OCI-LY7 (cell line): ENCODE measurements at regions not wholly inside any gene's neighbourhood (a gene's known extent, or its start where the extent isn't known, plus 50 kb on each side); places are given as distances from the start of the nearest gene placed in this dataset.

Source experiments
- BruUV-seq: library from RNA; stranded (reverse); fragments of 400-500 nt; replicated peaks from 2 replicates; lab custom pipeline; 2021; lab: Mats Ljungman, UMichigan
- CTCF ChIA-PET: fragments of 300-600 bp; sonication (Branson Sonifier 250); formaldehyde crosslinking; loops from one replicate; lab custom pipeline; 2022; ENCODE audit warnings: antibody characterized with exemption; ENCODE audit not compliant: unreplicated experiment; lab: Charles Lee
- POLR2A ChIA-PET: fragments of 300-600 bp; sonication (Branson Sonifier 250); formaldehyde crosslinking; loops from one replicate; lab custom pipeline; 2022; ENCODE audit warnings: antibody characterized with exemption; lab: Charles Lee
- DNase-seq: peaks from one replicate; pipeline ENCODE4 v3.0.0-alpha.2; 2015; ENCODE audit warnings: low spot score
- H2AFZ ChIP-seq: fragments of 200-600 bp; sonication (generic), shearing (Covaris generic); 2 replicates; pipeline ENCODE4 v1.6.1; 2014; ENCODE audit warnings: mild to moderate bottlenecking, antibody characterized with exemption, low read length, moderate library complexity
- H3K27ac ChIP-seq: fragments of 200-600 bp; sonication (generic); 2 replicates; pipeline ENCODE4 v1.5.1; 2014; ENCODE audit warnings: mixed run types, low read depth, mild to moderate bottlenecking, moderate library complexity, low read length, inconsistent platforms; ENCODE audit not compliant: poor library complexity, severe bottlenecking
- H3K36me3 ChIP-seq: fragments of 200-600 bp; sonication (generic); 2 replicates; pipeline ENCODE4 v1.6.1; 2014; ENCODE audit warnings: mild to moderate bottlenecking, antibody characterized with exemption, low read length, moderate library complexity, mixed read lengths; ENCODE audit not compliant: insufficient read depth
- H3K4me1 ChIP-seq: fragments of 200-600 bp; sonication (generic); 2 replicates; pipeline ENCODE4 v1.5.1; 2014; ENCODE audit warnings: mild to moderate bottlenecking, low read length; ENCODE audit not compliant: insufficient read depth, poor library complexity, severe bottlenecking
- H3K4me2 ChIP-seq: fragments of 200-600 bp; sonication (generic); 2 replicates; pipeline ENCODE4 v1.6.1; 2014; ENCODE audit warnings: mild to moderate bottlenecking, low read length
- H3K4me3 ChIP-seq: fragments of 200-600 bp; sonication (generic); 2 replicates; pipeline ENCODE4 v1.5.1; 2014; ENCODE audit warnings: mild to moderate bottlenecking, low read depth, low read length; ENCODE audit not compliant: poor library complexity, severe bottlenecking
- H3K79me2 ChIP-seq: fragments of 200-600 bp; sonication (generic); 2 replicates; pipeline ENCODE4 v1.6.1; 2016; ENCODE audit warnings: low read depth, mild to moderate bottlenecking, low read length, moderate library complexity, mixed read lengths; ENCODE audit not compliant: insufficient read depth
- H3K9me2 ChIP-seq: fragments of 200-600 bp; sonication (generic); 2 replicates; pipeline ENCODE4 v1.6.1; 2016; ENCODE audit warnings: mild to moderate bottlenecking, low read length, mixed read lengths; ENCODE audit not compliant: insufficient read depth
- H3K9me3 ChIP-seq: fragments of 200-600 bp; sonication (generic); 2 replicates; pipeline ENCODE4 v1.6.1; 2014; ENCODE audit warnings: mild to moderate bottlenecking, mixed run types, low read length, mixed read lengths
- H4K20me1 ChIP-seq: fragments of 200-600 bp; sonication (generic); 2 replicates; pipeline ENCODE4 v1.6.1; 2014; ENCODE audit warnings: mild to moderate bottlenecking, antibody characterized with exemption, low read length, moderate library complexity, mixed read lengths; ENCODE audit not compliant: insufficient read depth
- CTCF ChIP-seq: fragments of 200-600 bp; sonication (generic); conservative IDR thresholded peaks from 2 replicates; pipeline ENCODE4 v1.5.1; 2014; ENCODE audit warnings: mild to moderate bottlenecking, antibody characterized with exemption, low read length, moderate library complexity, mixed read lengths
- EZH2phosphoT487 ChIP-seq: fragments of 200-600 bp; sonication (generic); IDR thresholded peaks from 2 replicates; pipeline ENCODE4 v1.6.1; 2018; ENCODE audit warnings: low read depth, borderline replicate concordance, mild to moderate bottlenecking, mixed run types, antibody characterized with exemption, low read length, moderate library complexity, mixed read lengths
- intact Hi-C: fragments of 100-400 bp; cut with micrococcal nuclease; formaldehyde crosslinking; loops from one replicate; pipeline ENCODE4 v1.10.0; 2022; ENCODE audit not compliant: unreplicated experiment

- Histone ChIP-seq H3K4me3 (no peak overlapping the region), H4K20me1 (no peaks in the 10 kb centered on the region), H3K79me2 (no peaks in the 10 kb centered on the region), H3K36me3 (no peaks in the 10 kb centered on the region), H3K27ac (no peak overlapping the region), H3K4me1 (peaks cover 30% of the 10 kb centered on the region), H3K4me2 (no peak overlapping the region), H3K9me3 (no peaks in the 10 kb centered on the region), H3K9me2 (no peaks in the 10 kb centered on the region), H2AFZ (no peak overlapping the region)
- TF ChIP-seq CTCF (no peak), EZH2phosphoT487 (no peak)
- no peak for DNase-seq
- POLR2A ChIA-PET: interaction anchor here (1.3 kb wide), 1 partner anchor 11 kb away, joined by 5 read pairs; no protein-coding TSS in a partner anchor
- BruUV-seq: no TSS peak
- CTCF ChIA-PET: interaction anchor here (0.6 kb wide), 1 partner anchor 420 kb away, joined by 3 read pairs; no protein-coding TSS in a partner anchor
- intact Hi-C loops: no loop called here
Measured at GRCh38 chr17:77693301-77693700, 265.2 kb upstream of the TNRC6C start.

- Histone ChIP-seq H3K36me3 (no peaks in the 10 kb centered on the region), H3K9me2 (no peaks in the 10 kb centered on the region), H4K20me1 (no peaks in the 10 kb centered on the region), H3K79me2 (no peaks in the 10 kb centered on the region), H3K4me1 (peaks cover 30% of the 10 kb centered on the region), H2AFZ (no peak overlapping the region), H3K4me2 (no peak overlapping the region), H3K4me3 (no peak overlapping the region), H3K9me3 (no peaks in the 10 kb centered on the region), H3K27ac (no peak overlapping the region)
- POLR2A ChIA-PET: no interaction called here
- intact Hi-C loops: no loop called here
- no peak for DNase-seq
- TF ChIP-seq CTCF (no peak), EZH2phosphoT487 (no peak)
- BruUV-seq: no TSS peak
- CTCF ChIA-PET: no interaction called here
Measured at GRCh38 chr17:77693776-77694175, 264.7 kb upstream of the TNRC6C start.

GRCh38 chr17:77694391-77695363 is 263.8 kb upstream of the TNRC6C start:
- no peaks in the 10 kb centered on the region for H3K36me3 ChIP-seq
- CTCF ChIA-PET: no interaction called here

More at GRCh38 chr17:77694391-77695363, 263.8 kb upstream of the TNRC6C start:
- TF ChIP-seq CTCF (no peak), EZH2phosphoT487 (no peak)
- Histone ChIP-seq H3K9me2 (no peaks in the 10 kb centered on the region), H3K27ac (no peak overlapping the region), H3K4me3 (no peak overlapping the region), H3K4me1 (peaks cover 30% of the 10 kb centered on the region), H3K79me2 (no peaks in the 10 kb centered on the region), H2AFZ (no peak overlapping the region), H3K9me3 (no peaks in the 10 kb centered on the region), H4K20me1 (no peaks in the 10 kb centered on the region), H3K4me2 (no peak overlapping the region)
- intact Hi-C loops: no loop called here
- no peak for DNase-seq
- POLR2A ChIA-PET: no interaction called here
- BruUV-seq: no TSS peak
